K562 (cell line): ENCODE measurements at regions not wholly inside any gene's neighbourhood (a gene's known extent, or its start where the extent isn't known, plus 50 kb on each side); places are given as distances from the start of the nearest gene placed in this dataset.
A peak's percentile ranks its signal among the peaks of the same experiment; 100 is the strongest.

Experiments used
- ATAC-seq: fragments of 200-7000 bp; cut with Tn5 transposase; 3 replicates; pipeline ENCODE4 v1.9.1; 2020; ENCODE audit warnings: moderate library complexity
- BruUV-seq: library from RNA; stranded (reverse); fragments of 400-500 nt; replicated peaks from 2 replicates; lab custom pipeline; 2021; lab: Mats Ljungman, UMichigan
- CTCF ChIA-PET: fragments of 300-600 bp; formaldehyde crosslinking; extraction: SDS; loops from one replicate; lab custom pipeline; 2021; ENCODE audit warnings: low intra/inter-chr PET ratio; lab: Yijun Ruan, JAX
- POLR2A ChIA-PET: fragments of 300-600, 350-650 bp; sonication (Branson Sonifier 250); formaldehyde crosslinking; extraction: SDS; loops from one replicate; lab custom pipeline; 2021; ENCODE audit warnings: antibody characterized with exemption, inconsistent platforms; lab: Yijun Ruan, JAX
- DNase-seq, 4 experiments: peaks; one replicate each; pipeline versions ENCODE4 v3.0.0 to v3.0.0-alpha.2; 2011 to 2018; ENCODE audit warnings: low spot score in 3 of 4, mixed read lengths in 3 of 4; ENCODE audit errors: extremely low read depth in 1 of 4
- FAIRE-seq: peaks from 2 replicates; lab custom pipeline; 2011; peaks lifted over from hg19 to GRCh38; lab: Jason Lieb, UNC
- H2AFZ ChIP-seq: 2 replicates; pipeline ENCODE4 v1.6.0; 2011; ENCODE audit warnings: low read depth, low read length, control low read depth, inconsistent platforms
- H3K27ac ChIP-seq: fragments of 200-600 bp; 3 replicates; pipeline ENCODE4 v1.8.0; 2011; ENCODE audit warnings: low read depth, mild to moderate bottlenecking, control low read depth, inconsistent platforms, low read length, moderate library complexity, mixed read lengths; ENCODE audit errors: extremely low read depth
- H3K27me3 ChIP-seq, 2 experiments: fragments of 300-600 bp in 1 of 2; 2 replicates in 1 of 2; 3 replicates in 1 of 2; pipeline versions ENCODE4 v1.6.0 to v1.8.0; 2011; ENCODE audit warnings: inconsistent platforms in 2 of 2, low read length in 2 of 2, mild to moderate bottlenecking in 1 of 2, mixed read lengths in 1 of 2, moderate library complexity in 1 of 2; ENCODE audit not compliant: control insufficient read depth in 2 of 2, insufficient read depth in 2 of 2
- H3K36me3 ChIP-seq: fragments of 300-600 bp; 3 replicates; pipeline ENCODE4 v1.8.0; 2011; ENCODE audit warnings: mild to moderate bottlenecking, low read length, inconsistent platforms; ENCODE audit not compliant: control insufficient read depth, insufficient read depth
- H3K4me1 ChIP-seq, 2 experiments: fragments of 200-600 bp in 1 of 2; replicated peaks in 1 of 2; 2 replicates in 1 of 2; 3 replicates in 1 of 2; pipeline versions ENCODE4 v1.5.1 to v1.8.0; 2011; ENCODE audit warnings: inconsistent platforms in 2 of 2, low read length in 2 of 2, mild to moderate bottlenecking in 1 of 2, mixed read lengths in 1 of 2, moderate library complexity in 1 of 2; ENCODE audit not compliant: control insufficient read depth in 2 of 2, insufficient read depth in 2 of 2
- H3K4me2 ChIP-seq: 2 replicates; pipeline ENCODE4 v1.6.1; 2011; ENCODE audit warnings: low read length, control low read depth, inconsistent platforms, mixed read lengths; ENCODE audit not compliant: insufficient read depth
- H3K4me3 ChIP-seq: fragments of 200-600 bp; sonication (generic), shearing (Covaris generic); 2 replicates; pipeline ENCODE4 v1.5.1; 2016; ENCODE audit warnings: control low read depth, inconsistent platforms
- H3K79me2 ChIP-seq: fragments of 200-600 bp; 3 replicates; pipeline ENCODE4 v1.8.0; 2011; ENCODE audit warnings: low read length, inconsistent platforms; ENCODE audit not compliant: control insufficient read depth, insufficient read depth
- H3K9ac ChIP-seq, 2 experiments: 2 replicates each; pipeline versions ENCODE4 v1.6.0 to v1.6.1; 2011; ENCODE audit warnings: low read depth in 2 of 2, low read length in 2 of 2, control low read depth in 1 of 2, inconsistent platforms in 1 of 2, mild to moderate bottlenecking in 1 of 2, mixed read lengths in 1 of 2; ENCODE audit not compliant: insufficient read depth in 1 of 2
- H3K9me1 ChIP-seq: one replicate; pipeline ENCODE4 v1.6.0; 2011; ENCODE audit warnings: inconsistent platforms, mild to moderate bottlenecking, low read length, moderate library complexity; ENCODE audit not compliant: control insufficient read depth, insufficient read depth
- H3K9me3 ChIP-seq: replicated peaks from 2 replicates; pipeline ENCODE4 v1.5.1; 2011; ENCODE audit warnings: low read depth, low read length, inconsistent platforms; ENCODE audit not compliant: control insufficient read depth, insufficient read depth
- H4K20me1 ChIP-seq: replicated peaks from 2 replicates; pipeline ENCODE4 v1.6.1; 2011; ENCODE audit warnings: low read length, inconsistent platforms, mixed read lengths; ENCODE audit not compliant: control insufficient read depth, insufficient read depth
- DPF2 ChIP-seq: fragments of 450-650 bp; IDR thresholded peaks from 2 replicates; pipeline ENCODE4 v1.6.1; 2016
- FOXA1 ChIP-seq: fragments of 450-650 bp; IDR thresholded peaks from 2 replicates; pipeline ENCODE4 v1.6.1; 2016; ENCODE audit warnings: mild to moderate bottlenecking, borderline replicate concordance
- HCFC1 ChIP-seq: IDR thresholded peaks from 2 replicates; pipeline ENCODE4 v1.6.1; 2012; ENCODE audit warnings: low read depth, low read length, improper control_type of control experiment
- SIRT6 ChIP-seq: IDR thresholded peaks from one replicate; pipeline ENCODE4 v1.6.1; 2012; ENCODE audit warnings: low read depth, mild to moderate bottlenecking, control low read depth, inconsistent platforms, low read length, moderate library complexity
- SRF ChIP-seq, 2 experiments: fragments of 250-450, 450-650 bp in 1 of 2; sonication (Bioruptor Pico) in 1 of 2; sonication (generic) in 1 of 2; formaldehyde crosslinking; IDR thresholded peaks; 2 replicates each; pipeline versions ENCODE4 v1.5.0 to v1.5.1; 2020 to 2022; ENCODE audit warnings: mild to moderate bottlenecking in 1 of 2, missing genetic modification reagents in 1 of 2
- ZNF143 ChIP-seq: sonication (generic); formaldehyde crosslinking; IDR thresholded peaks from 2 replicates; pipeline ENCODE4 v1.9.0; 2022; ENCODE audit warnings: mild to moderate bottlenecking, missing genetic modification reagents
- ZNF274 ChIP-seq: IDR thresholded peaks from 2 replicates; pipeline ENCODE4 v1.6.1; 2011; ENCODE audit warnings: low read depth, mild to moderate bottlenecking, low read length, moderate library complexity, borderline replicate concordance
- in situ Hi-C: fragments of 300-500 bp; cut with MboI; formaldehyde crosslinking; loops from 4 replicates; pipeline ENCODE4 v1.15.0; 2018; ENCODE audit warnings: inconsistent platforms, mixed read lengths
- intact Hi-C: fragments of 100-400 bp; cut with micrococcal nuclease; formaldehyde crosslinking; loops from 2 replicates; pipeline ENCODE4 v1.14.2; 2022
- TF ChIP-seq, protein P1 (sequence below): sonication (generic); formaldehyde crosslinking; IDR thresholded peaks from 2 replicates; pipeline ENCODE4 v1.5.0; 2020; ENCODE audit warnings: missing genetic modification reagents
- TF ChIP-seq, protein P2 (sequence below): sonication (generic); formaldehyde crosslinking; IDR thresholded peaks from 2 replicates; pipeline ENCODE4 v1.9.0; 2022; ENCODE audit warnings: mild to moderate bottlenecking, missing genetic modification reagents

DNA sequence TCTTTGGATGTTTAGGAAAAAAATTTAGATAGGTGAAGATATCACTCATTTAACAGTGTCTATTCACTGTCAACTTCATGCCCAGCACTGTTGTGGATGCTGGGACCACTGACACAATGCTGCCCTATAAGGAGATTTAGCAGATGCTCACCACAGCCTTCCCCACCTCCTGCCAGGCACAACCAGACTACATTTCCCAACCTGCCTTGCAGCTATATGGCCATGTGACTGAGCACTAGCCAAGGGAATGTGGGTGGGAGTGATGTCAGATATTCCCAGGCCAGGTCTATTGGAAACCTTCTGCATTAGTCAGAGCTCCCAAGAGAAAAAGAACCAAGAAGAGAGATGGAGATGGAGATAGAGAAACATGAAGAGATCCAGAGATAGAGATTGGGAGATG is 302.6 kb upstream of the TAS2R1 start:
- Histone ChIP-seq H3K27ac (no peak overlapping the region), H3K4me3 (no peak overlapping the region), H3K79me2 (no peaks in the 10 kb centered on the region), H3K4me1 (no peaks in the 10 kb centered on the region), H2AFZ (no peak overlapping the region), H3K27me3 (no peaks in the 10 kb centered on the region), H3K4me2 (no peak overlapping the region), H3K9ac (no peak overlapping the region), H3K9me1 (no peaks in the 10 kb centered on the region), H3K36me3 (no peaks in the 10 kb centered on the region), H3K9me3 (no peaks in the 10 kb centered on the region; the same call in 1 of the 2 replicates), H4K20me1 (no peaks in the 10 kb centered on the region)
- no peak for TF ChIP-seq FOXA1
- no peak for TF ChIP-seq SIRT6
- no peak for TF ChIP-seq DPF2
- 0 out of 2 replicates have a peak, but pooled peaks have one; percentile 49 for TF ChIP-seq ZNF143 (CRISPR knock-in tag)
- peak; percentile 59 for TF ChIP-seq HCFC1
- TF ChIP-seq, protein P1, sequence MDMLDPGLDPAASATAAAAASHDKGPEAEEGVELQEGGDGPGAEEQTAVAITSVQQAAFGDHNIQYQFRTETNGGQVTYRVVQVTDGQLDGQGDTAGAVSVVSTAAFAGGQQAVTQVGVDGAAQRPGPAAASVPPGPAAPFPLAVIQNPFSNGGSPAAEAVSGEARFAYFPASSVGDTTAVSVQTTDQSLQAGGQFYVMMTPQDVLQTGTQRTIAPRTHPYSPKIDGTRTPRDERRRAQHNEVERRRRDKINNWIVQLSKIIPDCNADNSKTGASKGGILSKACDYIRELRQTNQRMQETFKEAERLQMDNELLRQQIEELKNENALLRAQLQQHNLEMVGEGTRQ: peak; percentile 77
- no peak for TF ChIP-seq ZNF274
- 0 out of 4 replicates have a peak, but pooled peaks of 1 of the 2 experiments have one; percentile 55 for TF ChIP-seq SRF (CRISPR knock-in tag; IDR thresholded peaks at IDR 0.05)
- TF ChIP-seq, protein P2, sequence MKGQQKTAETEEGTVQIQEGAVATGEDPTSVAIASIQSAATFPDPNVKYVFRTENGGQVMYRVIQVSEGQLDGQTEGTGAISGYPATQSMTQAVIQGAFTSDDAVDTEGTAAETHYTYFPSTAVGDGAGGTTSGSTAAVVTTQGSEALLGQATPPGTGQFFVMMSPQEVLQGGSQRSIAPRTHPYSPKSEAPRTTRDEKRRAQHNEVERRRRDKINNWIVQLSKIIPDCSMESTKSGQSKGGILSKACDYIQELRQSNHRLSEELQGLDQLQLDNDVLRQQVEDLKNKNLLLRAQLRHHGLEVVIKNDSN (CRISPR knock-in tag): 0 out of 2 replicates have a peak, but pooled peaks have one; percentile 29
- DNase-seq: peak in 2 of 4 experiments; percentile 11 to 13
- peak; percentile 71 for ATAC-seq
- no peak for FAIRE-seq
- ChIA-PET POLR2A (no interaction called here), CTCF (no interaction called here)
- no TSS peak for BruUV-seq
- intact Hi-C loops (no loop called here), in situ Hi-C loops (no loop called here)
